ENCODE measurements at regions not wholly inside any gene's neighbourhood (a gene's known extent, or its start where the extent isn't known, plus 50 kb on each side); places are given as distances from the start of the nearest gene placed in this dataset.
"Not testable (repeated sequence)": the region's sequence is repeated elsewhere in the genome, so short reads cannot be mapped to it uniquely, and the experiment has no call there.

- intact Hi-C loops (cut with DNase I) = no loop called here
- DNase-seq (ENCODE audit: missing footprints) (no peak), ATAC-seq (no peak)
These were observed 237.5 kb downstream of the ZPLD1 start for GRCh38 chr3:102672305-102672704.

GRCh38 chr3:102673271-102674115, 238.7 kb downstream of the ZPLD1 start:
- ATAC-seq (peak; percentile 95), DNase-seq (ENCODE audit: missing footprints) (peak; percentile 62)
- intact Hi-C loops (cut with DNase I) = loop anchor here (1.0 kb wide), 1 partner anchor 64 kb away; no protein-coding TSS in a partner anchor

- ATAC-seq = no peak
- intact Hi-C loops (cut with DNase I) = no loop called here
- no peak for DNase-seq (ENCODE audit: missing footprints)
These were observed 239.5 kb downstream of the ZPLD1 start for GRCh38 chr3:102674284-102674683.

GRCh38 chr3:102676424-102676823, 241.6 kb downstream of the ZPLD1 start:
- intact Hi-C loops (cut with DNase I) = no loop called here
- ATAC-seq (no peak), DNase-seq (ENCODE audit: missing footprints) (no peak)

- DNase-seq (ENCODE audit: missing footprints) = no peak
- intact Hi-C loops (cut with DNase I) = no loop called here
These were observed 247.9 kb downstream of the ZPLD1 start for GRCh38 chr3:102682741-102683140.

GRCh38 chr3:102686792-102687191, 252.0 kb downstream of the ZPLD1 start:
- DNase-seq (ENCODE audit: missing footprints) (no peak), ATAC-seq (no peak)
- intact Hi-C loops (cut with DNase I) = no loop called here

More at GRCh38 chr3:102682741-102683140, 247.9 kb downstream of the ZPLD1 start:
- no peak for ATAC-seq

- ATAC-seq = no peak
These were observed 253.2 kb downstream of the ZPLD1 start for GRCh38 chr3:102687851-102688555.

GRCh38 chr3:102688556-102688930, 253.7 kb downstream of the ZPLD1 start:
- DNase-seq (ENCODE audit: missing footprints) (no peak), ATAC-seq (no peak)
- intact Hi-C loops (cut with DNase I) = no loop called here

More at GRCh38 chr3:102687851-102688555, 253.2 kb downstream of the ZPLD1 start:
- no peak for DNase-seq (ENCODE audit: missing footprints)
- intact Hi-C loops (cut with DNase I) = no loop called here

- DNase-seq (ENCODE audit: missing footprints) (no peak), ATAC-seq (no peak)
- intact Hi-C loops (cut with DNase I) = no loop called here
These were observed 256.7 kb downstream of the ZPLD1 start for GRCh38 chr3:102691507-102691906.

- intact Hi-C loops (cut with DNase I) = loop anchor here (5.0 kb wide), 1 partner anchor 38 kb away; no protein-coding TSS in a partner anchor
- DNase-seq (ENCODE audit: missing footprints) = no peak
- peak; percentile 20 for ATAC-seq
These were observed 264.4 kb downstream of the ZPLD1 start for GRCh38 chr3:102699104-102699818.

GRCh38 chr3:102699819-102700140, 265.0 kb downstream of the ZPLD1 start:
- DNase-seq (ENCODE audit: missing footprints) (no peak), ATAC-seq (peak; percentile 86)
- intact Hi-C loops (cut with DNase I) = loop anchor here (5.0 kb wide), 1 partner anchor 38 kb away; no protein-coding TSS in a partner anchor

GRCh38 chr3:102712896-102713295, 278.1 kb downstream of the ZPLD1 start:
- ATAC-seq (no peak), DNase-seq (ENCODE audit: missing footprints) (no peak)
- intact Hi-C loops (cut with DNase I) = no loop called here

- ATAC-seq (no peak), DNase-seq (ENCODE audit: missing footprints) (no peak)
- intact Hi-C loops (cut with DNase I) = no loop called here
These were observed 279.8 kb downstream of the ZPLD1 start for GRCh38 chr3:102714567-102714966.

- no peak for ATAC-seq
- intact Hi-C loops (cut with DNase I) = no loop called here
- no peak for DNase-seq (ENCODE audit: missing footprints)
These were observed 280.3 kb downstream of the ZPLD1 start for GRCh38 chr3:102715030-102715697.

- DNase-seq (ENCODE audit: missing footprints) (no peak), ATAC-seq (no peak)
- intact Hi-C loops (cut with DNase I) = no loop called here
These were observed 283.8 kb downstream of the ZPLD1 start for GRCh38 chr3:102718651-102719050.

- ATAC-seq (no peak), DNase-seq (ENCODE audit: missing footprints) (no peak)
- intact Hi-C loops (cut with DNase I) = no loop called here
These were observed 287.5 kb downstream of the ZPLD1 start for GRCh38 chr3:102722317-102722716.

GRCh38 chr3:102727340-102727739, 292.5 kb downstream of the ZPLD1 start:
- ATAC-seq (no peak), DNase-seq (ENCODE audit: missing footprints) (no peak)
- intact Hi-C loops (cut with DNase I) = no loop called here

- not testable (repeated sequence) for ATAC-seq; DNase-seq (ENCODE audit: missing footprints)
- intact Hi-C loops (cut with DNase I) = loop anchor here (10.0 kb wide), 1 partner anchor 498 kb away; no protein-coding TSS in a partner anchor
These were observed 297.8 kb downstream of the ZPLD1 start for GRCh38 chr3:102732581-102732980.
